Natural killer cell (primary cell): ENCODE measurements at regions not wholly inside any gene's neighbourhood (a gene's known extent, or its start where the extent isn't known, plus 50 kb on each side); places are given as distances from the start of the nearest gene placed in this dataset.
"Not testable (repeated sequence)": the region's sequence is repeated elsewhere in the genome, so short reads cannot be mapped to it uniquely, and the experiment has no call there.

Experiments used
- ATAC-seq, 3 donors: fragments of 150-1000 bp in 2 of 3; fragments of 200-7000 bp in 1 of 3; cut with Tn5 transposase; 1 replicate in 1 of 3; 2 replicates in 2 of 3; pipeline ENCODE4 v1.10.0; 2021; ENCODE audit warnings: mild to moderate bottlenecking in 2 of 3, moderate library complexity in 2 of 3
- DNase-seq, 2 donors: peaks; one replicate each; pipeline versions ENCODE4 v3.0.0 to v3.0.0-alpha.2; 2013 to 2021; ENCODE audit warnings: mixed read lengths in 1 of 2
- H3K27ac ChIP-seq: one replicate; pipeline ENCODE4 v1.5.1; 2013; ENCODE audit warnings: mild to moderate bottlenecking, low read length
- H3K27me3 ChIP-seq: one replicate; pipeline ENCODE4 v1.6.1; 2013; ENCODE audit warnings: low read length; ENCODE audit not compliant: control insufficient read depth, insufficient read depth
- H3K36me3 ChIP-seq: one replicate; pipeline ENCODE4 v1.6.1; 2013; ENCODE audit warnings: low read length; ENCODE audit not compliant: control insufficient read depth, insufficient read depth
- H3K4me1 ChIP-seq: one replicate; pipeline ENCODE4 v1.6.1; 2013; ENCODE audit warnings: low read length; ENCODE audit not compliant: control insufficient read depth, insufficient read depth
- H3K4me3 ChIP-seq: one replicate; pipeline ENCODE4 v1.5.1; 2013; ENCODE audit warnings: low read length
- H3K9me3 ChIP-seq: one replicate; pipeline ENCODE4 v1.6.1; 2013; ENCODE audit warnings: low read length; ENCODE audit not compliant: control insufficient read depth, insufficient read depth
- H3K27ac Mint-ChIP-seq, 2 donors: one replicate each; pipeline ENCODE4 v1.8.0; 2022; ENCODE audit warnings: mild to moderate bottlenecking in 2 of 2, mixed read lengths in 2 of 2, moderate library complexity in 1 of 2
- H3K27me3 Mint-ChIP-seq, 2 donors: one replicate each; pipeline ENCODE4 v1.8.0; 2022; ENCODE audit warnings: low read depth in 2 of 2, mixed read lengths in 2 of 2
- H3K36me3 Mint-ChIP-seq: one replicate; pipeline ENCODE4 v1.8.0; 2022; ENCODE audit warnings: mixed read lengths
- H3K4me1 Mint-ChIP-seq, 2 donors: one replicate each; pipeline ENCODE4 v1.8.0; 2022; ENCODE audit warnings: mixed read lengths in 2 of 2
- H3K4me3 Mint-ChIP-seq: one replicate; pipeline ENCODE4 v1.8.0; 2022; ENCODE audit warnings: mild to moderate bottlenecking, moderate library complexity, mixed read lengths
- H3K9me3 Mint-ChIP-seq, 2 donors: one replicate each; pipeline ENCODE4 v1.8.0; 2022; ENCODE audit warnings: mixed read lengths in 2 of 2
- whole genome bisulfite sequencing: methylation state at CpG from one replicate; pipeline ENCODE4 v1.1.7; 2013; ENCODE audit warnings: missing lambda C conversion rate; ENCODE audit not compliant: insufficient coverage; 5-methylcytosine and 5-hydroxymethylcytosine counted together
- intact Hi-C: fragments of 100-400 bp; cut with micrococcal nuclease; formaldehyde crosslinking; loops from one replicate; pipeline ENCODE4 v1.14.2; 2022
- TF ChIP-seq, protein P1 (sequence below): fragments of 200-600 bp; IDR thresholded peaks from one replicate; pipeline ENCODE4 v1.8.0; 2022; ENCODE audit warnings: antibody characterized with exemption

DNA sequence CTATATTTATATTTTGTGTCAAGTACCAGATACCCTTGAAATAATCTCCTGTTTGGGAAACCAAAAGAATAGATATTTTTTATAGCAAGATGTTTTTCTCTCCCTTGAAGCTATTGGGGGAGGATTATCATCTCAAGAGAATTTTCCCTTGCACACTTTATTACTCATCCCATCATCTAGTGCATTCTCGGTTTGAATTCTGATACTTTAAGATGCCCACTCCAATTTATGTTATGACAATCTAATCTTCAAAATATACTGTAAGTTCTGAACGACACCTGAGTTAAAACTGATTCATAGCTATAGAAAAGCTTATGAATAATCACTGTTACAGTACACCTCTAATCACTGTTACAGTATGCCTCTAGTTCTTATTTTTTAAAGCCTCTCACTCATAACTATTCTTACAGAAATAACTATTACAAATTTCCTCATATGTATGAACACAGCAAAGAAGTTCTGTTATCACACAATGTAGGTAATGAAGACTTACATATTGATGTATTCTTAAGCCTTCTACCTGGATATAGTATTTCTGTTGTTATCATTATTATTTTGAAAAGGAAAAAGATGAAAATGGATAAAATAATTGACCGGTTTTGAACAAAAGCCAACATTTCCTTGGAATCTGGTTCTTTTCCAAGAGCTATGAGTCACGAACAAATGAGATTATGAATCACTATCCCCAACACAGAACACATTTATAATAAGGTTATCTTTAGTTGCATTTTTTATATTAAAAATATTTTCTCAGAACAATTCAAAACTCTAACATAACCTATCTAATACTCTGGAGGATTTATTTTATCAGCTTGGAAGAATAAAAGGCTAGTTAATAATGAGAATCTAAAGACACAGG lies 72.3 kb upstream of the FAM13C start:
- ATAC-seq (no peak), DNase-seq (no peak)
- H3K9me3 Mint-ChIP-seq: peaks cover 6 to 20% of the 10 kb centered on the region in 2 donors
- Histone ChIP-seq H3K4me1 (no peaks in the 10 kb centered on the region), H3K4me3 (no peak overlapping the region), H3K27me3 (no peaks in the 10 kb centered on the region), H3K36me3 (no peaks in the 10 kb centered on the region), H3K27ac (no peak overlapping the region), H3K9me3 (peaks cover 3% of the 10 kb centered on the region)
- TF ChIP-seq, protein P1, sequence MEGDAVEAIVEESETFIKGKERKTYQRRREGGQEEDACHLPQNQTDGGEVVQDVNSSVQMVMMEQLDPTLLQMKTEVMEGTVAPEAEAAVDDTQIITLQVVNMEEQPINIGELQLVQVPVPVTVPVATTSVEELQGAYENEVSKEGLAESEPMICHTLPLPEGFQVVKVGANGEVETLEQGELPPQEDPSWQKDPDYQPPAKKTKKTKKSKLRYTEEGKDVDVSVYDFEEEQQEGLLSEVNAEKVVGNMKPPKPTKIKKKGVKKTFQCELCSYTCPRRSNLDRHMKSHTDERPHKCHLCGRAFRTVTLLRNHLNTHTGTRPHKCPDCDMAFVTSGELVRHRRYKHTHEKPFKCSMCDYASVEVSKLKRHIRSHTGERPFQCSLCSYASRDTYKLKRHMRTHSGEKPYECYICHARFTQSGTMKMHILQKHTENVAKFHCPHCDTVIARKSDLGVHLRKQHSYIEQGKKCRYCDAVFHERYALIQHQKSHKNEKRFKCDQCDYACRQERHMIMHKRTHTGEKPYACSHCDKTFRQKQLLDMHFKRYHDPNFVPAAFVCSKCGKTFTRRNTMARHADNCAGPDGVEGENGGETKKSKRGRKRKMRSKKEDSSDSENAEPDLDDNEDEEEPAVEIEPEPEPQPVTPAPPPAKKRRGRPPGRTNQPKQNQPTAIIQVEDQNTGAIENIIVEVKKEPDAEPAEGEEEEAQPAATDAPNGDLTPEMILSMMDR: no peak
- H3K4me3 Mint-ChIP-seq: no peak overlapping the region
- H3K27me3 Mint-ChIP-seq: no peaks in the 10 kb centered on the region
- WGBS: 77% methylated on average over 2 of the region's 4 CpGs
- H3K27ac Mint-ChIP-seq: no peak overlapping the region
- no peaks in the 10 kb centered on the region for H3K4me1 Mint-ChIP-seq
- H3K36me3 Mint-ChIP-seq: no peaks in the 10 kb centered on the region
- intact Hi-C loops: no loop called here

DNA sequence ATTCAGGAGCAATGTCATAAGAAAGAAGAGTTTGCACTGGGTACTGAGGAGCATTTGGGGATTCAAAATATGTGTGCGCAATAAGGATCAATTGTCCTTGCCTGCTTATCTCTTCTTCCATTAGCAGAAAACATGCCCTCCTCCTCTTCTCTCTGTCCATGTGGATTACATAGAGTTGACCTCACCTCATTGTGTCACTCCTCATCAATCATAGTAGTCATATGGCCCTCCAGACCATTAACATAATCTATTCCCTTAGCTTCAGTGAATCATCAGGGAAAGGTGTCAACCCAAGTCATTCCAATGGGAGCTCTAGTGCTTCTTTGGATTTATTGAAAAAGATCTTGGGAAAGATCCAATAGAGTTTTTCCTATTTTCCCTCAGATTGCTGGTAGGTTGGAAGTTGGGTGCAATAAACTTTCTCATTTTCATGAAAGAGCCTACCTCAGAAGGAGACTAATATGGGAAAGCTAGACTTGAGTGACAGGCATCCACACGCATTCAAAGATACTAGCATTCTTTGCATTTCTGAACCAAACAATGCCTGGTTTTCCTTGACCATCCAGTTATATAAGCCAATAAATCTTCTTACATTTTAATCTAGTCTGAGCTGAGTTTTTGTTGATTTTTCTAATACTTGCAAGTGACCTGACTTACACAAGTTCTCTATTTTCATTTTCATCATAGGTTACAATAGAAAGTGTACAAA lies 71.5 kb upstream of the FAM13C start:
- Histone ChIP-seq H3K9me3 (peaks cover 3% of the 10 kb centered on the region), H3K27me3 (no peaks in the 10 kb centered on the region), H3K36me3 (no peaks in the 10 kb centered on the region), H3K4me3 (no peak overlapping the region), H3K27ac (no peak overlapping the region), H3K4me1 (no peaks in the 10 kb centered on the region)
- intact Hi-C loops: no loop called here
- Mint-ChIP-seq H3K4me1 (no peaks in the 10 kb centered on the region), H3K36me3 (no peaks in the 10 kb centered on the region), H3K27ac (no peak overlapping the region), H3K4me3 (no peak overlapping the region), H3K9me3 (peaks cover 6 to 17% of the 10 kb centered on the region in 2 donors), H3K27me3 (no peaks in the 10 kb centered on the region)
- ATAC-seq (no peak), DNase-seq (no peak)
- 95% methylated on average over 2 of the region's 2 CpGs for WGBS
- TF ChIP-seq, protein P1: no peak

DNA sequence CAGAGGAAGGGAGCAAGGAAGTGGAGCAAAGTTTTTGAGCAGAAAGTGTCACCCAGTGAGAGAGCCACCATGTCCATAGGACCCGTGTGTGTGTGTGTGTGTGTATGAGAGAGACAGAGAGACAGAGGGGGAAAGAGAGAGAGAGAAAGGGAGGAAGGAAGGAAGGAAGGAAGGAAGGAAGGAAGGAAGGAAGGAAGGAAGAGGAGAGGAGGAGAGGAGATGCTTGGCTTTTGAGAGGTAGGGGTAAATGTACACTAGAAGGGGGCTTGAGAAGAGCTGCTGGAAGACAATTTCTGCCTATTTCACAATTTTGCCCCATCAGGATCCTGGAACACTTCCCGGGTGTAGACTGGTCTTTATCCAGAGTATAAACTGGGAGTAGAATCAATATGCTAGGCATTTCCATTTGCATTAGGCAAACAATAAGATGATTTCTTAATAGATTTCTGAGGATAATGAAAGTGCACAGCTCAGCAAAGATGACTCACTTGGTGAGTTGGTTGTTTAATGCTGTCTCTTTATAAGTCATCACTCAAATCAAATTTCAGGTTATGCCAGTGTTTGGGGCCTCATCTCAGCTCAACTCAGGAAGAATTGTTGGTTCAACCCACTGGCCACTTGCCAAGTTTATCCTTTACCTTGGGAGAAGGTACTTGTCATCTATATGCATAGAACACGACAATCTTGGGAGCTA lies 70.0 kb upstream of the FAM13C start:
- Mint-ChIP-seq H3K36me3 (no peaks in the 10 kb centered on the region), H3K4me3 (no peak overlapping the region), H3K27me3 (no peaks in the 10 kb centered on the region), H3K27ac (no peak overlapping the region), H3K9me3 (peaks cover 13 to 23% of the 10 kb centered on the region in 2 donors), H3K4me1 (no peaks in the 10 kb centered on the region)
- Histone ChIP-seq H3K36me3 (no peaks in the 10 kb centered on the region), H3K4me3 (no peak overlapping the region), H3K4me1 (no peaks in the 10 kb centered on the region), H3K27ac (no peak overlapping the region), H3K27me3 (no peaks in the 10 kb centered on the region), H3K9me3 (no peaks in the 10 kb centered on the region)
- intact Hi-C loops: no loop called here
- TF ChIP-seq, protein P1: no peak
- WGBS: 91% methylated on average over 3 of the region's 3 CpGs
- no peak for DNase-seq
- ATAC-seq: no peak

DNA sequence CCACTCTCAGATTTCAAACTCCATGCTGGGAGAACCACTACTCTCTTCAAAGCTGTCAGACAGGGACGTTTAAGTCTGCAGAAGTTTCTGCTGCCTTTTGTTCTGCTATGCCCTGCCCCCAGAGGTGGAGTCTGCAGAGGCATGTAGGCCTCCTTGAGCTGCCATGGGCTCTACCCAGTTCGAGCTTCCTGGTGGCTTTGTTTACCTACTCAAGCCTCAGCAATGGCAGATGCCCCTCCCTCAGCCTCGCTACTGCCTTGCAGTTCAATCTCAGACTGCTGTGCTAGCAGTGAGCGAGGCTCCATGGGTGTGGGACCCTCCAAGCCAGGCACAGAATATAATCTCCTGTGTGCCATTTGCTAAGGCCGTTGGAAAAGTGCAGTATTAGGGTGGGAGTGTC lies 51.4 kb upstream of the FAM13C start:
- ATAC-seq, H3K27me3 Mint-ChIP-seq, H3K4me1 ChIP-seq, H3K4me3 ChIP-seq, intact Hi-C loops, DNase-seq, H3K36me3 ChIP-seq, H3K27me3 ChIP-seq, H3K4me3 Mint-ChIP-seq, H3K27ac Mint-ChIP-seq, H3K9me3 ChIP-seq, H3K36me3 Mint-ChIP-seq, H3K27ac ChIP-seq, H3K4me1 Mint-ChIP-seq: not testable (repeated sequence)
- 68% methylated on average over 5 of the region's 5 CpGs for WGBS
- peaks cover 20 to 35% of the 10 kb centered on the region in 2 donors for H3K9me3 Mint-ChIP-seq
